Colonic mucosa (tissue), 4 donors: ENCODE measurements at regions not wholly inside any gene's neighbourhood (a gene's known extent, or its start where the extent isn't known, plus 50 kb on each side); places are given as distances from the start of the nearest gene placed in this dataset.

Experiments used
- DNase-seq: peaks from one replicate; pipeline ENCODE4 v3.0.0-alpha.2; 2020
- H3K27ac ChIP-seq: fragments of 200-600 bp; one replicate; pipeline ENCODE4 v1.8.0; 2021
- H3K27me3 ChIP-seq: fragments of 200-600 bp; one replicate; pipeline ENCODE4 v1.8.0; 2021
- H3K36me3 ChIP-seq: fragments of 200-600 bp; one replicate; pipeline ENCODE4 v1.8.0; 2021
- H3K4me1 ChIP-seq: fragments of 200-600 bp; one replicate; pipeline ENCODE4 v1.8.0; 2021; ENCODE audit warnings: mild to moderate bottlenecking
- H3K4me3 ChIP-seq: fragments of 200-600 bp; one replicate; pipeline ENCODE4 v1.8.0; 2021
- H3K9ac ChIP-seq, 2 donors: one replicate each; pipeline ENCODE4 v1.7.0; 2013; ENCODE audit warnings: control low read depth in 2 of 2, low read depth in 2 of 2, low read length in 2 of 2
- H3K9me3 ChIP-seq: fragments of 200-600 bp; one replicate; pipeline ENCODE4 v1.8.0; 2021
- CTCF ChIP-seq: fragments of 200-600 bp; IDR thresholded peaks from one replicate; pipeline ENCODE4 v1.8.0; 2022; ENCODE audit warnings: antibody characterized with exemption, mild to moderate bottlenecking
- intact Hi-C: fragments of 100-400 bp; cut with DNase I; formaldehyde crosslinking; loops from one replicate; pipeline ENCODE4 v1.14.1; 2022
- donor health status: healthy.
- donor health status: DM: no; HTN: no; CAD: no.
- donor health status: DM: no; HTN: no; CAD: no.

GRCh38 chr21:27841084-27841672 lies 874.3 kb upstream of the ADAMTS5 start:
- Histone ChIP-seq H3K9me3 (no peaks in the 10 kb centered on the region), H3K27ac (no peak overlapping the region), H3K27me3 (no peaks in the 10 kb centered on the region), H3K4me1 (no peaks in the 10 kb centered on the region), H3K4me3 (no peak overlapping the region), H3K36me3 (no peaks in the 10 kb centered on the region), H3K9ac (no peak overlapping the region)
- TF ChIP-seq CTCF, result no peak
- intact Hi-C loops, result no loop called here
- no peak for DNase-seq

GRCh38 chr21:27840262-27840661 lies 873.4 kb upstream of the ADAMTS5 start:
- DNase-seq, result no peak
- no peak overlapping the region for H3K4me3 ChIP-seq
- H3K4me1 ChIP-seq, result no peaks in the 10 kb centered on the region
- intact Hi-C loops, result no loop called here
- TF ChIP-seq CTCF, result no peak
- H3K27ac ChIP-seq, result no peak overlapping the region
- no peaks in the 10 kb centered on the region for H3K27me3 ChIP-seq
- H3K36me3 ChIP-seq, result no peaks in the 10 kb centered on the region
- H3K9ac ChIP-seq, result no peak overlapping the region
- H3K9me3 ChIP-seq, result no peaks in the 10 kb centered on the region

- intact Hi-C loops, result no loop called here
- Histone ChIP-seq H3K9ac (no peak overlapping the region), H3K4me3 (no peak overlapping the region), H3K27me3 (no peaks in the 10 kb centered on the region), H3K36me3 (no peaks in the 10 kb centered on the region), H3K9me3 (no peaks in the 10 kb centered on the region), H3K4me1 (no peaks in the 10 kb centered on the region), H3K27ac (no peak overlapping the region)
- DNase-seq, result no peak
- TF ChIP-seq CTCF, result no peak
Observed at GRCh38 chr21:27839512-27840115, 872.7 kb upstream of the ADAMTS5 start.

- Histone ChIP-seq H3K4me1 (no peaks in the 10 kb centered on the region), H3K27me3 (no peaks in the 10 kb centered on the region), H3K9me3 (no peaks in the 10 kb centered on the region), H3K27ac (no peak overlapping the region), H3K36me3 (no peaks in the 10 kb centered on the region), H3K4me3 (no peak overlapping the region), H3K9ac (no peak overlapping the region)
- no peak for TF ChIP-seq CTCF
- intact Hi-C loops, result no loop called here
- no peak for DNase-seq
Observed at GRCh38 chr21:27838573-27838972, 871.7 kb upstream of the ADAMTS5 start.

- H3K9me3 ChIP-seq, result no peaks in the 10 kb centered on the region
- intact Hi-C loops, result no loop called here
- TF ChIP-seq CTCF, result no peak
- no peaks in the 10 kb centered on the region for H3K27me3 ChIP-seq
- no peaks in the 10 kb centered on the region for H3K36me3 ChIP-seq
- H3K4me3 ChIP-seq, result no peak overlapping the region
- no peak for DNase-seq
- no peak overlapping the region for H3K27ac ChIP-seq
- H3K9ac ChIP-seq, result no peak overlapping the region
- H3K4me1 ChIP-seq, result no peaks in the 10 kb centered on the region
Observed at GRCh38 chr21:27837936-27838335, 871.0 kb upstream of the ADAMTS5 start.
